Thyroid gland (tissue), 4 donors: ENCODE measurements at regions not wholly inside any gene's neighbourhood (a gene's known extent, or its start where the extent isn't known, plus 50 kb on each side); places are given as distances from the start of the nearest gene placed in this dataset.

Source experiments
- CTCF ChIP-seq, 6 experiments: fragments of 200-600 bp in 3 of 6; fragments of 450-650 bp in 3 of 6; sonication (generic) in 3 of 6; IDR thresholded peaks; one replicate each; pipeline ENCODE4 v1.5.1; 2016 to 2019; ENCODE audit warnings: antibody characterized with exemption in 6 of 6, mild to moderate bottlenecking in 2 of 6, inconsistent platforms in 1 of 6, moderate library complexity in 1 of 6
- POLR2A ChIP-seq, 2 donors: fragments of 450-650 bp; IDR thresholded peaks; one replicate each; pipeline ENCODE4 v1.6.1; 2017; ENCODE audit warnings: antibody characterized with exemption in 2 of 2, mild to moderate bottlenecking in 2 of 2, moderate library complexity in 1 of 2

- TF ChIP-seq CTCF (IDR thresholded peaks at IDR 0.05) (no peak), POLR2A (IDR thresholded peaks at IDR 0.05) (no peak)
Observed at GRCh38 chr12:25775968-25776367, 182.5 kb upstream of the RASSF8 start.
